Endodermal cell (in vitro differentiated cells): ENCODE measurements at regions not wholly inside any gene's neighbourhood (a gene's known extent, or its start where the extent isn't known, plus 50 kb on each side); places are given as distances from the start of the nearest gene placed in this dataset.

Experiments
- DNase-seq: peaks from one replicate; pipeline ENCODE4 v3.0.0-alpha.2; 2017
- H3K27ac ChIP-seq: 2 replicates; pipeline ENCODE4 v1.5.1; 2013; ENCODE audit warnings: mild to moderate bottlenecking, low read depth, low read length, moderate library complexity
- H3K27me3 ChIP-seq: 2 replicates; pipeline ENCODE4 v1.6.1; 2013; ENCODE audit warnings: mild to moderate bottlenecking, low read length, moderate library complexity; ENCODE audit not compliant: insufficient read depth, control insufficient read depth, poor library complexity, severe bottlenecking
- H3K36me3 ChIP-seq: 2 replicates; pipeline ENCODE4 v1.7.0; 2013; ENCODE audit warnings: mild to moderate bottlenecking, low read length, moderate library complexity; ENCODE audit not compliant: control insufficient read depth, insufficient read depth
- H3K4me1 ChIP-seq: one replicate; pipeline ENCODE4 v1.7.0; 2013; ENCODE audit warnings: low read length; ENCODE audit not compliant: control insufficient read depth, insufficient read depth
- H3K4me3 ChIP-seq: 2 replicates; pipeline ENCODE4 v1.5.1; 2013; ENCODE audit warnings: mild to moderate bottlenecking, low read length, moderate library complexity
- H3K9ac ChIP-seq: 2 replicates; pipeline ENCODE4 v1.6.1; 2013; ENCODE audit warnings: mild to moderate bottlenecking, low read length, moderate library complexity; ENCODE audit not compliant: poor library complexity, severe bottlenecking; ENCODE audit errors: extremely low read depth
- H3K9me3 ChIP-seq: 2 replicates; pipeline ENCODE4 v1.6.1; 2013; ENCODE audit warnings: mild to moderate bottlenecking, low read length, moderate library complexity; ENCODE audit not compliant: control insufficient read depth
- H3K27ac Mint-ChIP-seq: 2 replicates; pipeline ENCODE4 v1.8.0; 2020; ENCODE audit warnings: mixed read lengths
- H3K27me3 Mint-ChIP-seq: 2 replicates; pipeline ENCODE4 v1.8.0; 2021; ENCODE audit warnings: mild to moderate bottlenecking, mixed read lengths; ENCODE audit not compliant: insufficient read depth
- H3K36me3 Mint-ChIP-seq: 2 replicates; pipeline ENCODE4 v1.8.0; 2020; ENCODE audit warnings: low read depth, mixed read lengths
- H3K4me1 Mint-ChIP-seq: 2 replicates; pipeline ENCODE4 v1.8.0; 2020; ENCODE audit warnings: mixed read lengths
- H3K4me3 Mint-ChIP-seq: 2 replicates; pipeline ENCODE4 v1.8.0; 2020; ENCODE audit warnings: mild to moderate bottlenecking, moderate library complexity, mixed read lengths
- H3K9me3 Mint-ChIP-seq: 2 replicates; pipeline ENCODE4 v1.8.0; 2020; ENCODE audit warnings: mild to moderate bottlenecking, mixed read lengths
- WGBS, 2 experiments: methylation state at CpG; one replicate each; pipeline versions ENCODE4 v1.1.5 to v1.1.7; 2013; ENCODE audit warnings: missing lambda C conversion rate in 2 of 2, mixed read lengths in 1 of 2; ENCODE audit not compliant: insufficient coverage in 1 of 2, insufficient read length in 1 of 2; 5-methylcytosine and 5-hydroxymethylcytosine counted together
- TF ChIP-seq, protein P1 (sequence below): fragments of 200-600 bp; sonication (generic); conservative IDR thresholded peaks from 2 replicates; pipeline ENCODE4 v1.5.0; 2021; ENCODE audit warnings: antibody characterized with exemption, mild to moderate bottlenecking

DNA sequence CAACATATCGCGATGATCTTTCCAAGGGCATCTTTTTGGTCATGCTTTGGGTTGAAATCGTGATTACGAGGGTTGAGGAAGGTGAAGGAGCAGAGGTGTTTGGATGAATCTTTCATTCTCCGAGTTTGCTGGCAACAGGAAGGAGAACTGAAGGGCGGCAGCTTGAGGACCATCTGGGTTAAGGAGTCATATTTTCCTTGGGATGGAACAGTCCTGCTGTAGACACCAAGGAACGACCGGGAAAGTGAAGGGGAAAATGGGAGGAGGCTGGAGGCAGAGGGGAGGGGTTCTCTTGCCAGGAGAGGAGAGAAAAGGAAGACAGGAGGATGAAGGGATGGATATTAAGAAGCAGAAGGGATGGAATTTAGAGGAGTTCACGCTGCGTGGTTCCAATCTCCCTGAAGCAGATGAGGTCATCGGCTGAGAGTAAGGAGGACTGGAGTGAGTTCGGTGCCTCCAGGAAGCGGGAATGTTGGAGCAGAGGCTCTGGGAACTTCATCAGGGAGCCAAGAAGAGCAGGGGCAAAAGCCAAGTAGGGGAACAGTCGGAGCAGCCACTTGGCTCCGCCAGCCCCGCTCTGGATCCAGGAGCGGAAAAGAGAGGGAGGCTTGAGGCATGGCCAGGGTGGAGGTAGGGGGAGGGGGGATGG is 116.6 kb upstream of the GALNT17 start:
- Mint-ChIP-seq H3K27me3 (peaks cover 4% of the 10 kb centered on the region), H3K4me1 (no peaks in the 10 kb centered on the region), H3K36me3 (no peaks in the 10 kb centered on the region), H3K9me3 (no peaks in the 10 kb centered on the region), H3K27ac (no peak overlapping the region), H3K4me3 (no peak overlapping the region)
- Histone ChIP-seq H3K9ac (no peak overlapping the region), H3K9me3 (no peaks in the 10 kb centered on the region), H3K36me3 (no peaks in the 10 kb centered on the region), H3K27ac (no peak overlapping the region), H3K4me3 (no peak overlapping the region), H3K27me3 (no peaks in the 10 kb centered on the region), H3K4me1 (no peaks in the 10 kb centered on the region)
- no peak for DNase-seq
- TF ChIP-seq, protein P1, sequence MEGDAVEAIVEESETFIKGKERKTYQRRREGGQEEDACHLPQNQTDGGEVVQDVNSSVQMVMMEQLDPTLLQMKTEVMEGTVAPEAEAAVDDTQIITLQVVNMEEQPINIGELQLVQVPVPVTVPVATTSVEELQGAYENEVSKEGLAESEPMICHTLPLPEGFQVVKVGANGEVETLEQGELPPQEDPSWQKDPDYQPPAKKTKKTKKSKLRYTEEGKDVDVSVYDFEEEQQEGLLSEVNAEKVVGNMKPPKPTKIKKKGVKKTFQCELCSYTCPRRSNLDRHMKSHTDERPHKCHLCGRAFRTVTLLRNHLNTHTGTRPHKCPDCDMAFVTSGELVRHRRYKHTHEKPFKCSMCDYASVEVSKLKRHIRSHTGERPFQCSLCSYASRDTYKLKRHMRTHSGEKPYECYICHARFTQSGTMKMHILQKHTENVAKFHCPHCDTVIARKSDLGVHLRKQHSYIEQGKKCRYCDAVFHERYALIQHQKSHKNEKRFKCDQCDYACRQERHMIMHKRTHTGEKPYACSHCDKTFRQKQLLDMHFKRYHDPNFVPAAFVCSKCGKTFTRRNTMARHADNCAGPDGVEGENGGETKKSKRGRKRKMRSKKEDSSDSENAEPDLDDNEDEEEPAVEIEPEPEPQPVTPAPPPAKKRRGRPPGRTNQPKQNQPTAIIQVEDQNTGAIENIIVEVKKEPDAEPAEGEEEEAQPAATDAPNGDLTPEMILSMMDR, result no peak
- WGBS, 2 experiments, result 93% methylated on average over 15 to 17 of the region's 17 CpGs

DNA sequence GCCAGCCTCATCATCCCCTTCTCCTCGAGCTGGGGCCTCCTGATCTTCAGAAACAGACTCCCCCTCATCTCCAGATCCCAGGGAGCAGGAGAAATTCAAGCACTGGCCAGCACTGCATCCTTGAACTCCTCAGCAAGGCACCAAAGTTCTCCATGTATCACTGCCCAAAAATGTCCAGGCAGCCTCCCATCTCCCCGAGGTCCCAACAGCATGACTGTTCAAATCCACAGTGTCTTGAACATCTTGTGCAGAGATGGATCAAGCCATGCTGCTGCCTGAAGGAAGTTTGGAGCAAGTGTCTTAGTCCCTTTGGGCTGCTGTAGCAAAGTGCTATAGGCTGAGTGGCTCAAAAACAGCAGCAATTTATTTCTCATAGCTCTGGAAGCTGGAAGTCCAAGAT is 115.5 kb upstream of the GALNT17 start:
- Histone ChIP-seq H3K27ac (no peak overlapping the region), H3K36me3 (no peaks in the 10 kb centered on the region), H3K27me3 (no peaks in the 10 kb centered on the region), H3K9me3 (no peaks in the 10 kb centered on the region), H3K4me3 (no peak overlapping the region), H3K4me1 (no peaks in the 10 kb centered on the region), H3K9ac (no peak overlapping the region)
- H3K27me3 Mint-ChIP-seq, result peaks cover 4% of the 10 kb centered on the region
- H3K36me3 Mint-ChIP-seq, result no peaks in the 10 kb centered on the region
- DNase-seq, result no peak
- 87 to 100% methylated on average over 1 to 2 of the region's 2 CpGs for WGBS, 2 experiments
- no peak overlapping the region for H3K4me3 Mint-ChIP-seq
- H3K4me1 Mint-ChIP-seq, result no peaks in the 10 kb centered on the region
- TF ChIP-seq, protein P1, result no peak
- no peak overlapping the region for H3K27ac Mint-ChIP-seq
- no peaks in the 10 kb centered on the region for H3K9me3 Mint-ChIP-seq

DNA sequence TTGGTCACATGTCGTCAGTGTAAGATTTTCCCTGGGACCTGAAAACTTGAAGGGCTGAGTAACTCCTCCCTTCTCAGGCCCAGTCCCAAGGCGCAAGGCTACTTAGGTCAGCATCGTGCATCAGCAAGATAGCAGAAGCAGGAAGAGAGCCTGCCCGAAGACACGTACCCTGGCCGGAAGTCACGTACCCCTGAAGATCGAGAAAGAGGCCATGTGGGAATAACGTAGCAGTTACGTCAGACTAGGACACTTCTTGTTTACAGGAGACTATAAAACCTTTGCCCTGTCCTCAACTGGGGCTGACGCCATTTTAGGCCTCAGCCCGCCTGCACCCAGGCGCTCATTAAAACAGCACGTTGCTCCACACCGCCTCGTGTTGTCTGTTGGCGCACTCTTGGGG is 114.3 kb upstream of the GALNT17 start:
- WGBS, 2 experiments, result 93 to 95% methylated on average over 17 of the region's 17 CpGs
- Histone ChIP-seq H3K27me3 (no peaks in the 10 kb centered on the region), H3K4me3 (no peak overlapping the region)

More for the DNA sequence above, 114.3 kb upstream of the GALNT17 start:
- Mint-ChIP-seq H3K27ac (no peak overlapping the region), H3K4me3 (no peak overlapping the region), H3K36me3 (no peaks in the 10 kb centered on the region), H3K4me1 (no peaks in the 10 kb centered on the region), H3K27me3 (peaks cover 4% of the 10 kb centered on the region), H3K9me3 (no peaks in the 10 kb centered on the region)
- Histone ChIP-seq H3K9me3 (no peaks in the 10 kb centered on the region), H3K27ac (no peak overlapping the region), H3K36me3 (no peaks in the 10 kb centered on the region), H3K4me1 (no peaks in the 10 kb centered on the region), H3K9ac (no peak overlapping the region)
- DNase-seq, result no peak
- TF ChIP-seq, protein P1, result no peak
